NB4 (cell line): ENCODE measurements at regions not wholly inside any gene's neighbourhood (a gene's known extent, or its start where the extent isn't known, plus 50 kb on each side); places are given as distances from the start of the nearest gene placed in this dataset.
A peak's percentile ranks its signal among the peaks of the same experiment; 100 is the strongest.
"Not testable (repeated sequence)": the region's sequence is repeated elsewhere in the genome, so short reads cannot be mapped to it uniquely, and the experiment has no call there.

ENCODE experiments used
- DNase-seq: peaks from one replicate; pipeline ENCODE4 v3.0.0; 2010; ENCODE audit warnings: low read depth
- H3K4me3 ChIP-seq: one replicate; pipeline ENCODE4 v1.5.1; 2011; ENCODE audit warnings: mild to moderate bottlenecking, low read depth, low read length, moderate library complexity
- CTCF ChIP-seq: IDR thresholded peaks from one replicate; pipeline ENCODE4 v1.5.1; 2012; ENCODE audit warnings: low read depth, low read length
- MAX ChIP-seq: IDR thresholded peaks from 2 replicates; pipeline ENCODE4 v1.6.1; 2011; ENCODE audit warnings: low read depth, low read length
- MYC ChIP-seq: IDR thresholded peaks from 2 replicates; pipeline ENCODE4 v1.6.1; 2011; ENCODE audit warnings: low read depth, low read length
- POLR2A ChIP-seq: IDR thresholded peaks from 2 replicates; pipeline ENCODE4 v1.6.1; 2011; ENCODE audit warnings: mild to moderate bottlenecking; ENCODE audit not compliant: insufficient read length; ENCODE audit errors: extremely low read depth

- no peak for DNase-seq
- TF ChIP-seq MYC (no peak), POLR2A (no peak), CTCF (no peak), MAX (no peak)
- no peak overlapping the region for H3K4me3 ChIP-seq
Measured at GRCh38 chr16:21524068-21524751, 75.2 kb upstream of the METTL9 start.

- TF ChIP-seq MAX = peak; percentile 5; the same call in 1 of the 2 replicates
- DNase-seq, H3K4me3 ChIP-seq: not testable (repeated sequence)
Measured at GRCh38 chr16:21524752-21525028, 74.7 kb upstream of the METTL9 start.

DNA sequence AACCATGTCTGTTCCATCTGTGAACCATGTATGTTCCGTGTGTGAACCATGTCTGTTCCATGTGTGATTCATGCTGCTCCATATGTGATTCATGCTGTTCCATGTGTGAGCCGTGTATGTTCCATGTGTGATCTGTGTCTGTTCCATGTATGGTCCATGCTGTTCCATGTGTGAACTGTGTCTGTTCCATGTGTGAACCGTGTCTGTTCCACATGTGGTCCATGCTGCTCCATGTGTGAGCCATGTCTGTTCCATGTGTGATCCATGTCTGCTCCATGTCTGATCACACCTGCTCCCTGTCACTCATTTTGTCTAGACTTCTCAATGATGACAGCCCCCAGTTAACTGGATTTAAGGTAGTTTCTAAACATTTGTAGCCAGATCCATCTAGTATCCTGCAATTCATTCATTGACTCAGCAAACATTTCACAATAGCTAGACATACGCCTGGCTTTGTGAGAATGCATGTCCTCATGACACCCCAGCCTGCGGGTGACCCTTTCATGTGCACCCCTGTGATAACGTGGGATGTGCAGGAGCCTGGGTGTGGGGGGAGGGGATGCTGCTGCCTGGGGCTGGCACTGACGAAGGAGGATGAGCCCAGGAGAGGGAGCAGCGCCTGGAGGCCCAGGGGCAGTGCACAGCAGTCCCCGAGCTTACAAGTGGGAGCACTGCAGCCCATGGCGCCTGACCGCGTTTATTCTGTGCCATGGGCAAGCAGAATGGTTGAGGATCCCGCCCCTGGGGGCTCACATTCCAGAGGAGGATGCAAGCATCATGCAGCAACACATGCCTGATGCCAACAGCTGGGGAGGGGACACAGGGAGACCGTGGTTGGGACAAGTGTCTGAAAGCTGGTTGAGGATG, 74.1 kb upstream of the METTL9 start:
- H3K4me3 ChIP-seq = not testable (repeated sequence)
- 0 out of 2 replicates have a peak, but pooled peaks have one; percentile 18 for TF ChIP-seq MYC
- TF ChIP-seq MAX = 0 out of 2 replicates have a peak, but pooled peaks have one; percentile 11
- DNase-seq = peak; percentile 71

DNA sequence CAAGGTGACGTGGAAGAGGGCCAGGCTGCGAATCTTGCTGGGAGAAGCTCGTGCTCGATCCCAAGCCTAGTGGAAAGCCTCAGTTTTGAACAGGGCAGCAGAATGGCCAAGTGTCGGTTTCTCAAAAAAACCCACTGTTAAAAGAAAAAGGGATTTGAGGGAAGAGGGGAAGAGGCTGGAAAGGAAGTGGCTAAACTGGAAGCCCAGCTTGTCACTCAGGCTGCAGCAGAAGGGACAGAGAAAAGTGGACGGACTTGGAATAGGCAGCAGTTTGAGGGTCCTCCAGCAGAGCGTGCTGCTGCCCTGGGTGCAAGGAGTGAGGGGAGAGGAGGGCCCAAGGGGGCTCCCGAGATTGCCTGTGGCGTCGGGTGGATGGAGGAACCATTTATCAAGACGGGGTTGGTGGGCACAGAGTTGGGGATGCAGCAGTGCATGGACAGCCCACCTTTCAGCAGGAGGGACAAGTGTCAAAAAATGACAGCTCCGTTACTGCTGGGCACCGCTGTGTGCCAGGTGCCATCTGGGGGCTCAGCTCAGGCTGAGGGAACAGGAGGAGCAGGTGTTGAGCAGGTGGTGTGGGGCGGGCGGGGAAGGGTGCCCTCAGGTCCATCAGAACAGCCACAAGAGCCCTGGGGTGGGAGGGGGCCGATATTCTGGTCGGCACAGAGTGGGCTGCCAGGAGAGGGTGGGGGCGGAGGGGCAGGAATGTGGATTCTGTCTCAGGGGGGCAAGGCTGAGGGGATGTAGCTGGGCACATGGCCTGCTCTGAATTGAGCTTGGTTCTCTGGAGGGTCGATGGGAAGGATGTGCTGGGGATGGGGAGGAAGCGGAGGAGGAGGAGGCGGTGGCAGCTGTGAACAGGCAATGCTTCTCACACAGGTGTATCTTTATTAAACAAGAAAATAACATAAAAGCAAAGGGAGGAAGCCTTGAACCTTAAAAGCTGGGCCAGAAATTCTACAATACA, 73.1 kb upstream of the METTL9 start:
- DNase-seq, H3K4me3 ChIP-seq: not testable (repeated sequence)

DNA sequence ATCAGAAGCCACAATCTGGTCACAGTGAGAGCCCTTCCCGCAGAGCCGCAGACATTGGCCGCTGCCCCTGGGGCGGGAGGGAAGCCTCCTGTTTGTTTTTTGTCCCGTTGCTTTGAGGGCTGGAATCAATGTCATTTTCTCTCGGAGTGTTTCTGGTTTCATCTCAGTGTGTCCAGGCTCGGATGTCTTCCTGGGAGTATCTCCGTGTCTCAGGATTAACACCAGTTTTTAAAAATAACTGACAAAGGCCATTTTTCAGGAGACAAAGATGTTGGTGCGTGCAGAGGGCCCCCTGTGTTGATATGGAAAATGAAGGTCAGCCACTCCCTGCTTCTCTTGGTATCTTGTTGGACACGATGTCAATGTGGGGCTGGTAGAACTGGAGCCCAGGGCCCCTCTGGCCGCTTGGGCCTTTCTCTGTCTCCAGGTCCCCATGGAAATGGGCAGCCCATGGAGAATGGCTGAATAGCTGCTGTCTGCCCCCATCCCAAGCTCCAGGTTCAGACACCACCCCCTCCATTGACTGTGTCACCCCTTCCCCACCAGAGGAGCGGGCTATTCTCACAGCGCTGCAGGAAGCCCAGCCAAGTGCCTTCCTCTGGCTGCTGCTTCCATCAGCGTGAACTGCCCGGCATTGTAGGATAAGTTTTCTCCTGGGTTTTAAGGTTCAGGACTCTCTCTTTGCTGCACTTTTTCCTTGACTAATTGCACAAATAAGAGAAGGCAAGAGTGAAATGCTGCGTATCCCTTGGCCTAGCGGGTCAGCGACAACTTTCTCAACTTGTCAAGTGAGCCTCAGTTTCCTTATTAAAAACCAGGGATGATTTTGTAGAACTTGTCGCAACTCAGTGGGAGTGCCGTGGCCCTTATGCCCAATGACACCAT, 72.2 kb upstream of the METTL9 start:
- TF ChIP-seq MAX = no peak
- TF ChIP-seq MYC = no peak
- TF ChIP-seq CTCF = no peak
- no peak for TF ChIP-seq POLR2A
- no peak for DNase-seq
- H3K4me3 ChIP-seq = no peak overlapping the region

DNA sequence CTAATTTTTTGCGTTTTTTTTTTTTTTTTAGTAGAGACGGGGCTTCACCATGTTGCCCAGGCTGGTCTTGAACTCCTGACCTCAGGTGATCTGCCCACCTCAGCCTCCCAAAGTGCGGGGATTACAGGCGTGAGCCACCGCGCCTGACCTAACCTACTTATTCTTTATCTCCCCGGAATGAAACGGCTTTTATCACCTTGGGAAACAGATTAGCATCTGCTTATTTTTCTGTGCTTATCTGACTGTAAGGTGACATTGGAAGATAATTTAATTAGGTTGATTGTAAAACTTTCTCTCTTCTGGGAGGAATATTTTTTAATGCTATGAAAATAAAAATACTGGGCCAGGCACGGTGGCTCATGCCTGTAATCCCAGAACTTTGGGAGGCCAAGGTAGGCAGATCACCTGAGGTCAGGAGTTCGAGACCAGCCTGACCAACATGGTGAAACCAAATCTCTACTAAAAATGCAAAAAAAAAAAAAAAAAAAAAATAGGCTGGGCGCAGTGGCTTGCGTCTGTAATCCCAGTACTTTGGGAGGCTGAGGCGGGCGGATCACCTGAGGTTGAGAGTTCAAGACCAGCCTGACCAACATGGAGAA, 70.2 kb upstream of the METTL9 start:
- H3K4me3 ChIP-seq, DNase-seq: not testable (repeated sequence)

DNA sequence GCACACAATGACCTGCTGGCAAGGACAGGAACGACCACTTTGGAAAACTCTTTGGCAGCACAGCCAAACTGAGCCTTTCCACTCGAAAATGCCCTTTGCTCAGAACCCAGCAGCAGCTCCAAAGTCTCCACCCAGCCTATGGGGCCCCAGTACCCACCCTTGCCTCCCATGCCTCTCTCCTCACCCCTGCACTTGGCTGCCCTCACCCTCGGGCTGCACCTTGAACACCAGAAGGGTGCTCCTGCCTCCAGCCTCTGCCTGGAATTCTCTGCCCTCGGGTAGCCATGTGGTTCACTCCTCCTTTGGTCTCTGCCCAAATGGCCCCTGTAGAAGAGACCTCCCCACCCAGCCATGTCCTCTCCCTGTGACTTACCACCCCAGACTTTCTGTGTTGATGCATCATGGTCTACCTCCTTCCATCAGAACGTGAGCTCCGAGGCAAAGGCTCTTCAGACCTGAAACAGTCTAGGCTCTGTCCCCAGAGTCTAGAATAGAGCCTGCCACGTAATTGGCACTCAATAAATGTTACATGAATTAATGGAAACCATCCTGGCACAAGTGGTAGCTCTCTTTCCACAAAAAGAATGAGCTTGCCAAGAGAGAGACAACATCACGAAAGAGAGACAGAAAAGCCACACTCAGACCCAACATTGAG, 68.5 kb upstream of the METTL9 start:
- DNase-seq, H3K4me3 ChIP-seq: not testable (repeated sequence)

DNA sequence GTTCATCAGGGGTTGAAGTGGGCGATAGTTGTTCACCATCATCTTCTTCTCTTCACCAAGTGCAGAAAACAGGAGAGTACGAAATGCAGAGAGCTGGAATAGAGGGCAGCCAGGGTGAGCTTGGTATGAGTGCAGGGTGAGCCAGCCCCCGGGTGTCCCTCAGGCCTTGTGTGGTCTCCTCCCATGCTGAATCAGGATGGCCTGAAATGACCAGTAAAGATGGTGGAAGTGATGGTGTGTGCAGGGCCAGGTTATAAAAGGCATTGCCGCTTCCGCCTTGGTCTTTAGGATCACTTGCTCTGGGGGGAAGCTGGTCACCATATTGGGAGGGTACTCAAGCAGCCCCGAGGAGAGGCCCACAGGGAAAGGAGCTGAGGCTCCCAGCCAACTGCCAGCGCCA, 66.4 kb upstream of the METTL9 start:
- not testable (repeated sequence) for H3K4me3 ChIP-seq, DNase-seq

DNA sequence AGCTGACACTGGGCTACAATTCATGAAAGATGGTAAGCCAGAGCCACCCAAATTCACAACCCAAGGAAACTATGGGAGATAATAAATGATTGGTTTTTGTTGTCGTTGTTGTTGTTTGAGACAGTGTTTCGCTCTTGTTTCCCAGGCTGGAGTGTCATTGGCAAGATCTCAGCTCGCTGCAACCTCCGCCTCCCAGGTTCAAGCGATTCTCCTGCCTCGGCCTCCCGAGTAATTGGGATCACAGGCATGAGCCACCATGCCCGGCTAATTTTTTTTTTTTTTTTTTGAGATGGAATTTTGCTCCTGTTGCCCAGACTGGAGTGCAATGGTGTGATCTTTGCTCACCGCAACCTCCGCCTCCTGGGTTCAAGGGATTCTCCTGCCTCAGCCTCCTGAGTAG, 65.9 kb upstream of the METTL9 start:
- not testable (repeated sequence) for DNase-seq, H3K4me3 ChIP-seq
